ENCODE measurements at regions not wholly inside any gene's neighbourhood (a gene's known extent, or its start where the extent isn't known, plus 50 kb on each side); places are given as distances from the start of the nearest gene placed in this dataset.

DNA sequence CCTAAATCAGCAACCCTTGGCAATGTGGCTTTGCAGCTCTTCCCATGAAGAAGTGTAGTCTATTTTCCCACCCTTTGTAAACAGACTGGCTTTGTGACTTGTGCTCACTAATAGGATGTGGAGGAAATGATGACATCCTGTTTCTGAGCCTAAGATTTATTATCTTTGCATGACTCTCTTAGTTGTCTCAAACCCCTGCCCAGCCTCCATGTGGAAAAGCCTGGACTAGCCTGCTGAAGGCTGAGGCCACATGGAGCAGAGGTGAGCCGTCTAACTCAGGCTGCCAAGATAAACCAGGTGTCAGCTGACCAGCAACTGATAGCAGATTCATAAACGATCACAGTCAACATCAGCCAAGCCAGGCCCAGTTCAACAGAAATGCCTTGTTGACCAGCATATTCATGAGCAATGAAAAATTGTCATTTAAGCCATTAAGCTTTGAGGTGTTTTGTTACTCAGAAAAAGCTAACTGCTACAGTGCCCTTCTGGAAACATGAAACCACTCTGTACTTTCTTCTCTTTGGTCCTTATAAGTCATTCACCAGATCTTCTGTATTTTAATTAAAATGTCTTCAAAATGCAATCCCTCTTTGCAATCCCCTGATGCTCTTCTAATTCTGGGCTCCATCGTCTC, 586.3 kb upstream of the ANKRD30A start:
- Histone ChIP-seq H2BK5ac (ENCODE audit: low read depth, low read length, poor library complexity, severe bottlenecking) (no peak overlapping the region), H3K27me3 (ENCODE audit: control insufficient read depth, insufficient read depth, low read length) (no peaks in the 10 kb centered on the region), H2AK9ac (replicated peaks; ENCODE audit: low read depth, low read length, poor library complexity) (no peak overlapping the region), H2AFZ (replicated peaks; ENCODE audit: low read length, poor library complexity) (peak overlapping the region; percentile 29), H3K4me3 (ENCODE audit: insufficient read depth, low read depth, low read length) (no peak overlapping the region), H3K79me1 (ENCODE audit: low read depth in 1 of 2, low read length in 2 of 2) (no peaks in the 10 kb centered on the region), H3K27ac (ENCODE audit: insufficient read depth, low read length) (no peak overlapping the region), H3K4ac (ENCODE audit: low read depth, low read length) (peak overlapping the region; percentile 30; the same call in 1 of the 2 replicates), H2BK120ac (ENCODE audit: low read depth, low read length) (peak overlapping the region; percentile 26; the same call in 1 of the 2 replicates), H4K5ac (ENCODE audit: low read depth, low read length) (no peak overlapping the region), H2AK5ac (ENCODE audit: low read depth, low read length) (no peak overlapping the region), H3K9me3 (ENCODE audit: control insufficient read depth, insufficient read depth, low read length) (no peaks in the 10 kb centered on the region), H3K9ac (ENCODE audit: low read depth, low read length) (no peak overlapping the region), H2BK20ac (ENCODE audit: low read depth, low read length) (peak overlapping the region; percentile 30), H3K18ac (ENCODE audit: low read depth, low read length) (no peak overlapping the region), H3K4me1 (ENCODE audit: control insufficient read depth, insufficient read depth, low read length) (0 out of 2 replicates have a peak, but pooled peaks cover 2% of the 10 kb centered on the region), H3K56ac (ENCODE audit: extremely low read depth, insufficient read depth, low read length) (no peak overlapping the region), H4K91ac (ENCODE audit: insufficient read depth, low read depth, low read length) (no peak overlapping the region; the same call in 1 of the 2 replicates), H4K20me1 (ENCODE audit: insufficient read depth, low read length) (no peaks in the 10 kb centered on the region), H3K14ac (replicated peaks; ENCODE audit: low read depth, low read length) (peak overlapping the region; percentile 40; the same call in 1 of the 2 replicates), H3K9me1 (ENCODE audit: insufficient read depth, low read length) (no peaks in the 10 kb centered on the region; the same call in 1 of the 2 replicates), H2BK15ac (ENCODE audit: low read depth, low read length) (no peak overlapping the region), H4K8ac (ENCODE audit: low read depth in 2 of 2, low read length in 2 of 2) (peak overlapping the region in 1 of 2 experiments; percentile 43; a peak in 1 of 4 replicates), H3K23ac (ENCODE audit: low read depth, low read length) (no peak overlapping the region), H3K36me3 (ENCODE audit: control insufficient read depth, insufficient read depth, low read length) (no peaks in the 10 kb centered on the region), H3K4me2 (ENCODE audit: low read depth, low read length) (no peak overlapping the region)
- in situ Hi-C loops (cut with MboI; ENCODE audit: low sequenced_read_pairs): no loop called here
- no TSS peak for BruUV-seq (replicated peaks)
- ATAC-seq (ENCODE audit: low read depth) (peak; percentile 70), DNase-seq (peak; percentile 87)
- dilution Hi-C loops (cut with HindIII; ENCODE audit: low sequenced_read_pairs, unreplicated experiment): no loop called here
- ChIA-PET CTCF (interaction anchor here (0.5 kb wide), 1 partner anchor 1707 kb away, joined by 3 read pairs; no protein-coding TSS in a partner anchor), POLR2A (ENCODE audit: unreplicated experiment) (no interaction called here)
- 0% methylated on average over 1 of the region's 3 CpGs; no CpG with 5 or more reads in 1 of the 2 experiments for WGBS, 2 experiments (ENCODE audit: extremely low coverage in 2 of 2, insufficient read length in 1 of 2)
- intact Hi-C loops (cut with micrococcal nuclease): no loop called here
- no peak for TF ChIP-seq FOS (IDR thresholded peaks at IDR 0.05; ENCODE audit: low read depth, low read length)
- peak; percentile 11; the same call in 1 of the 2 replicates for TF ChIP-seq CEBPB (IDR thresholded peaks at IDR 0.05; ENCODE audit: low read depth, low read length)
- TF ChIP-seq RFX5 (IDR thresholded peaks at IDR 0.05; ENCODE audit: low read depth, low read length): no peak
- TF ChIP-seq BHLHE40 (IDR thresholded peaks at IDR 0.05; ENCODE audit: low read depth, low read length): no peak
- TF ChIP-seq, protein P1, sequence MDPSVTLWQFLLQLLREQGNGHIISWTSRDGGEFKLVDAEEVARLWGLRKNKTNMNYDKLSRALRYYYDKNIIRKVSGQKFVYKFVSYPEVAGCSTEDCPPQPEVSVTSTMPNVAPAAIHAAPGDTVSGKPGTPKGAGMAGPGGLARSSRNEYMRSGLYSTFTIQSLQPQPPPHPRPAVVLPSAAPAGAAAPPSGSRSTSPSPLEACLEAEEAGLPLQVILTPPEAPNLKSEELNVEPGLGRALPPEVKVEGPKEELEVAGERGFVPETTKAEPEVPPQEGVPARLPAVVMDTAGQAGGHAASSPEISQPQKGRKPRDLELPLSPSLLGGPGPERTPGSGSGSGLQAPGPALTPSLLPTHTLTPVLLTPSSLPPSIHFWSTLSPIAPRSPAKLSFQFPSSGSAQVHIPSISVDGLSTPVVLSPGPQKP (IDR thresholded peaks at IDR 0.05; ENCODE audit: borderline replicate concordance, low read depth, low read length): no peak
- no peak for TF ChIP-seq CHD1 (IDR thresholded peaks at IDR 0.05; ENCODE audit: low read depth, low read length)
- TF ChIP-seq, protein P2, sequence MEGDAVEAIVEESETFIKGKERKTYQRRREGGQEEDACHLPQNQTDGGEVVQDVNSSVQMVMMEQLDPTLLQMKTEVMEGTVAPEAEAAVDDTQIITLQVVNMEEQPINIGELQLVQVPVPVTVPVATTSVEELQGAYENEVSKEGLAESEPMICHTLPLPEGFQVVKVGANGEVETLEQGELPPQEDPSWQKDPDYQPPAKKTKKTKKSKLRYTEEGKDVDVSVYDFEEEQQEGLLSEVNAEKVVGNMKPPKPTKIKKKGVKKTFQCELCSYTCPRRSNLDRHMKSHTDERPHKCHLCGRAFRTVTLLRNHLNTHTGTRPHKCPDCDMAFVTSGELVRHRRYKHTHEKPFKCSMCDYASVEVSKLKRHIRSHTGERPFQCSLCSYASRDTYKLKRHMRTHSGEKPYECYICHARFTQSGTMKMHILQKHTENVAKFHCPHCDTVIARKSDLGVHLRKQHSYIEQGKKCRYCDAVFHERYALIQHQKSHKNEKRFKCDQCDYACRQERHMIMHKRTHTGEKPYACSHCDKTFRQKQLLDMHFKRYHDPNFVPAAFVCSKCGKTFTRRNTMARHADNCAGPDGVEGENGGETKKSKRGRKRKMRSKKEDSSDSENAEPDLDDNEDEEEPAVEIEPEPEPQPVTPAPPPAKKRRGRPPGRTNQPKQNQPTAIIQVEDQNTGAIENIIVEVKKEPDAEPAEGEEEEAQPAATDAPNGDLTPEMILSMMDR (conservative IDR thresholded peaks at IDR 0.05; ENCODE audit: low read depth, low read length): no peak
- no peak for TF ChIP-seq SMC3 (IDR thresholded peaks at IDR 0.05; ENCODE audit: low read depth, low read length)
- no peak for TF ChIP-seq POLR2A (IDR thresholded peaks at IDR 0.05; ENCODE audit: low read depth, low read length)
- TF ChIP-seq MAFK (IDR thresholded peaks at IDR 0.05; ENCODE audit: low read depth, low read length): no peak
- no peak for TF ChIP-seq NFE2L2 (IDR thresholded peaks at IDR 0.05; ENCODE audit: low read depth, low read length)
- no peak for TF ChIP-seq RCOR1 (IDR thresholded peaks at IDR 0.05; ENCODE audit: insufficient replicate concordance, low read length)
- 0 out of 2 replicates have a peak, but pooled peaks have one; percentile 4 for TF ChIP-seq RAD21 (IDR thresholded peaks at IDR 0.05; ENCODE audit: low read length)
- no peak for TF ChIP-seq MAZ (IDR thresholded peaks at IDR 0.05; ENCODE audit: borderline replicate concordance, low read depth, low read length)
- TF ChIP-seq, protein P3, sequence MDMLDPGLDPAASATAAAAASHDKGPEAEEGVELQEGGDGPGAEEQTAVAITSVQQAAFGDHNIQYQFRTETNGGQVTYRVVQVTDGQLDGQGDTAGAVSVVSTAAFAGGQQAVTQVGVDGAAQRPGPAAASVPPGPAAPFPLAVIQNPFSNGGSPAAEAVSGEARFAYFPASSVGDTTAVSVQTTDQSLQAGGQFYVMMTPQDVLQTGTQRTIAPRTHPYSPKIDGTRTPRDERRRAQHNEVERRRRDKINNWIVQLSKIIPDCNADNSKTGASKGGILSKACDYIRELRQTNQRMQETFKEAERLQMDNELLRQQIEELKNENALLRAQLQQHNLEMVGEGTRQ (IDR thresholded peaks at IDR 0.05; ENCODE audit: low read depth, low read length): peak; percentile 70

Measured in IMR-90 (cell line).